ENCODE measurements at regions not wholly inside any gene's neighbourhood (a gene's known extent, or its start where the extent isn't known, plus 50 kb on each side); places are given as distances from the start of the nearest gene placed in this dataset.

DNA sequence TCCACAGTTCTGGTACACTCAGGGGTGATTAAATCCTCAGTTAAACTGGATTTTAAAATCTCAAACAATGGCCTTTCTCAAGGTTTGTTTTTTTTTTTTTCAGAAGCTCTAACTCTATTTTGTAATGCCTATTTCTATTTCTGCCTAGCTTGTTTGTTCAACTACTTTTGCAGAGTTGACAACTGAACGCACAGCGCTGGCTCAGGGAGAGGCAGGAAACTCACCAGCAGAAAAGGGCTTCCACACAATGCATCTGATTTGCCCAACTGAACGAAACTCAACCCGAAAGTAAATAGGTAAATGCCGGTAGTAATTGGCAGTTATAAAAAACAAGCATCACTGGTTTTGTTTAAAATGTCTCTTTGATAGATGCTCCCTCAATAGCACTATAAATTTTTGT is 52.7 kb upstream of the CNEP1R1 start:
- peaks cover 0 to 1% (median 0%) of the 10 kb centered on the region in 5 experiments for H3K9me3 ChIP-seq (ENCODE audit: control extremely low read depth in 1 of 5, control insufficient read depth in 4 of 5, insufficient read depth in 2 of 5, low read depth in 1 of 5, low read length in 4 of 5)
- no peak overlapping the region for H3K4me3 ChIP-seq (ENCODE audit: control insufficient read depth in 1 of 7, extremely low read depth in 1 of 7, insufficient read depth in 4 of 7, low read depth in 2 of 7, low read length in 6 of 7)
- 82% methylated on average over 4 of the region's 5 CpGs for whole genome bisulfite sequencing (ENCODE audit: insufficient coverage)
- H3K27me3 ChIP-seq (replicated peaks in 2 of 5; ENCODE audit: control insufficient read depth in 4 of 5, insufficient read depth in 5 of 5, low read length in 4 of 5) = peaks cover 0 to 22% (median 7%) of the 10 kb centered on the region in 5 experiments
- DNase-seq = no peak
- H3K36me3 ChIP-seq (ENCODE audit: control insufficient read depth in 4 of 4, insufficient read depth in 4 of 4, low read length in 3 of 4) = no peaks in the 10 kb centered on the region
- CTCF ChIA-PET = no interaction called here
- no peak overlapping the region for H3K27ac ChIP-seq (ENCODE audit: insufficient read depth in 1 of 2, low read depth in 1 of 2, low read length in 2 of 2, poor library complexity in 1 of 2, severe bottlenecking in 2 of 2)
- POLR2A ChIA-PET = no interaction called here
- H3K4me1 ChIP-seq (ENCODE audit: control extremely low read depth in 1 of 4, control insufficient read depth in 4 of 4, insufficient read depth in 4 of 4, low read length in 3 of 4) = no peaks in the 10 kb centered on the region

DNA sequence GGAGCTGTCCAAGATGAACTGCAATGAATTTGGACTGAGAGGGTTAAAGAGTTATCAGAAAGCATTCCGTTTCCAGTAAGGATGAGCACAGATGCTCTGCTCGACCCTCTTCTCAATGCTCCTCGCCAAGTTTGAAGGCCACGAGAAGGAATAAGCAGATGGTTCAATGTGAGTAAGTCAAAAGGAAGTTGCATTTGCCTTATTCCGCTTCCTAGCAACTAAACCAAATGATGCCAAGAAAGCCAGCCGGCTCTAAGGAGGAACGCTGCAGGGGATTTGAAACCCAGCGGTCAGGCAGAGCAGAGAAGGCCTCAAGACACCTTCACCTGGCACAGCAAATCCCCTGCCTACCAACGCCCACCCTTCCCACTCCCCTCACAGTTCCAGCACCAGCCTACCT is 52.1 kb upstream of the CNEP1R1 start:
- DNase-seq = no peak
- CTCF ChIA-PET = no interaction called here
- no peak overlapping the region for H3K4me3 ChIP-seq (ENCODE audit: control insufficient read depth in 1 of 7, extremely low read depth in 1 of 7, insufficient read depth in 4 of 7, low read depth in 2 of 7, low read length in 6 of 7)
- 98% methylated on average over 8 of the region's 9 CpGs for WGBS (ENCODE audit: insufficient coverage)
- no peaks in the 10 kb centered on the region for H3K4me1 ChIP-seq (ENCODE audit: control extremely low read depth in 1 of 4, control insufficient read depth in 4 of 4, insufficient read depth in 4 of 4, low read length in 3 of 4)
- peaks cover 0 to 21% (median 6%) of the 10 kb centered on the region in 5 experiments for H3K27me3 ChIP-seq (replicated peaks in 2 of 5; ENCODE audit: control insufficient read depth in 4 of 5, insufficient read depth in 5 of 5, low read length in 4 of 5)
- POLR2A ChIA-PET = no interaction called here
- no peak overlapping the region for H3K27ac ChIP-seq (ENCODE audit: insufficient read depth in 1 of 2, low read depth in 1 of 2, low read length in 2 of 2, poor library complexity in 1 of 2, severe bottlenecking in 2 of 2)
- no peaks in the 10 kb centered on the region for H3K36me3 ChIP-seq (ENCODE audit: control insufficient read depth in 4 of 4, insufficient read depth in 4 of 4, low read length in 3 of 4)
- H3K9me3 ChIP-seq (ENCODE audit: control extremely low read depth in 1 of 5, control insufficient read depth in 4 of 5, insufficient read depth in 2 of 5, low read depth in 1 of 5, low read length in 4 of 5) = peaks cover 0 to 5% (median 0%) of the 10 kb centered on the region in 5 experiments

Measured in common myeloid progenitor, CD34-positive (primary cell).